Loucy (cell line): ENCODE measurements at regions not wholly inside any gene's neighbourhood (a gene's known extent, or its start where the extent isn't known, plus 50 kb on each side); places are given as distances from the start of the nearest gene placed in this dataset.

ENCODE experiments used
- EZH2phosphoT487 ChIP-seq: fragments of 200-600 bp; IDR thresholded peaks from 2 replicates; pipeline ENCODE4 v1.6.1; 2018; ENCODE audit warnings: antibody characterized with exemption, mild to moderate bottlenecking, moderate library complexity, borderline replicate concordance
- TF ChIP-seq, protein P1 (sequence below): fragments of 200-600 bp; sonication (generic); conservative IDR thresholded peaks from 2 replicates; pipeline ENCODE4 v1.5.1; 2014; ENCODE audit warnings: mild to moderate bottlenecking, antibody characterized with exemption, low read length

DNA sequence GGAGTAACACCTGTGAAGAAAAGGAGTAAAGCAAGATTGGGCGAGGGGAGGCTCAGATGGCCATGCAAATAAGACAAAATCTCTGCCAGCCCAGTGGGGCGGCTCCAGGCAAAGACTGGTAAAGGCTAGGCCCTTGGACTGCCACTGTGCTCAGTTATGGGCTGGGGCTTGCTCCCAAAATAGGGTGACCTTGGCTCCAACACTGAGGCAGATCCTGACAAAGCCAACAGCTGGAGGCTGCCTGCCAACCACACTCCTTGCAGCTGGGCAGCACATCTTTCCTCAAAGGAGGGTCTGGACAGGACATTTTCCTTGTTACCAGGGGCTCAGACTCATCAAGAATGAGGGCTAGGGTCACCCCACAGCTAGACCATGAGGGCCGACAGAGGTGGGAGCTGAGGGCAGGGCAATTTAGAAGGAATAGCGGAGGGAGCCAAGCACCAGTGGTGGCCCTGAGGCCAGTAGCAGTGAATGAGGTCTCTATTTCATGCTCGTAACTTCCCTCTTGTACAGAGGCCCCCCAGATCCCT is 86.1 kb downstream of the CHRD start:
- TF ChIP-seq, protein P1, sequence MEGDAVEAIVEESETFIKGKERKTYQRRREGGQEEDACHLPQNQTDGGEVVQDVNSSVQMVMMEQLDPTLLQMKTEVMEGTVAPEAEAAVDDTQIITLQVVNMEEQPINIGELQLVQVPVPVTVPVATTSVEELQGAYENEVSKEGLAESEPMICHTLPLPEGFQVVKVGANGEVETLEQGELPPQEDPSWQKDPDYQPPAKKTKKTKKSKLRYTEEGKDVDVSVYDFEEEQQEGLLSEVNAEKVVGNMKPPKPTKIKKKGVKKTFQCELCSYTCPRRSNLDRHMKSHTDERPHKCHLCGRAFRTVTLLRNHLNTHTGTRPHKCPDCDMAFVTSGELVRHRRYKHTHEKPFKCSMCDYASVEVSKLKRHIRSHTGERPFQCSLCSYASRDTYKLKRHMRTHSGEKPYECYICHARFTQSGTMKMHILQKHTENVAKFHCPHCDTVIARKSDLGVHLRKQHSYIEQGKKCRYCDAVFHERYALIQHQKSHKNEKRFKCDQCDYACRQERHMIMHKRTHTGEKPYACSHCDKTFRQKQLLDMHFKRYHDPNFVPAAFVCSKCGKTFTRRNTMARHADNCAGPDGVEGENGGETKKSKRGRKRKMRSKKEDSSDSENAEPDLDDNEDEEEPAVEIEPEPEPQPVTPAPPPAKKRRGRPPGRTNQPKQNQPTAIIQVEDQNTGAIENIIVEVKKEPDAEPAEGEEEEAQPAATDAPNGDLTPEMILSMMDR, result no peak
- TF ChIP-seq EZH2phosphoT487, result no peak
